IMR-90 (cell line): ENCODE measurements at regions not wholly inside any gene's neighbourhood (a gene's known extent, or its start where the extent isn't known, plus 50 kb on each side); places are given as distances from the start of the nearest gene placed in this dataset.
"Not testable (repeated sequence)": the region's sequence is repeated elsewhere in the genome, so short reads cannot be mapped to it uniquely, and the experiment has no call there.

Experiments used
- ATAC-seq: fragments of 200-7000 bp; cut with Tn5 transposase; 2 replicates; pipeline ENCODE4 v1.9.1; 2020; ENCODE audit warnings: low read depth, mild to moderate bottlenecking, moderate library complexity
- BruUV-seq: library from RNA; stranded (reverse); fragments of 400-500 nt; replicated peaks from 2 replicates; lab custom pipeline; 2021; lab: Mats Ljungman, UMichigan
- CTCF ChIA-PET: fragments of 300-600 bp; formaldehyde crosslinking; extraction: SDS; loops from one replicate; lab custom pipeline; 2021; ENCODE audit warnings: antibody characterized with exemption; lab: Yijun Ruan, JAX
- POLR2A ChIA-PET: fragments of 300-600 bp; sonication (Branson Sonifier 250); formaldehyde crosslinking; loops from one replicate; lab custom pipeline; 2022; ENCODE audit warnings: antibody characterized with exemption; ENCODE audit not compliant: unreplicated experiment; lab: Charles Lee
- DNase-seq: peaks from one replicate; pipeline ENCODE4 v3.0.0; 2013
- H2AFZ ChIP-seq: replicated peaks from 2 replicates; pipeline ENCODE3; 2013; ENCODE audit warnings: low read length, mild to moderate bottlenecking; ENCODE audit not compliant: poor library complexity
- H2AK5ac ChIP-seq: 2 replicates; pipeline ENCODE4 v1.6.1; 2013; ENCODE audit warnings: low read depth, low read length, inconsistent platforms
- H2AK9ac ChIP-seq: replicated peaks from 2 replicates; pipeline ENCODE3; 2013; ENCODE audit warnings: mild to moderate bottlenecking, low read depth, low read length, moderate library complexity; ENCODE audit not compliant: poor library complexity
- H2BK120ac ChIP-seq: 2 replicates; pipeline ENCODE4 v1.6.1; 2013; ENCODE audit warnings: low read depth, low read length, inconsistent platforms
- H2BK15ac ChIP-seq: 3 replicates; pipeline ENCODE4 v1.6.1; 2013; ENCODE audit warnings: low read depth, low read length, inconsistent platforms
- H2BK20ac ChIP-seq: 2 replicates; pipeline ENCODE4 v1.6.1; 2013; ENCODE audit warnings: low read depth, mild to moderate bottlenecking, inconsistent platforms, low read length, moderate library complexity
- H2BK5ac ChIP-seq: 2 replicates; pipeline ENCODE4 v1.6.1; 2013; ENCODE audit warnings: mild to moderate bottlenecking, low read depth, low read length, inconsistent platforms; ENCODE audit not compliant: poor library complexity, severe bottlenecking
- H3K14ac ChIP-seq: replicated peaks from 2 replicates; pipeline ENCODE4 v1.6.1; 2013; ENCODE audit warnings: low read depth, low read length, inconsistent platforms
- H3K18ac ChIP-seq: 2 replicates; pipeline ENCODE4 v1.6.1; 2013; ENCODE audit warnings: low read depth, low read length, control low read depth
- H3K23ac ChIP-seq: 2 replicates; pipeline ENCODE4 v1.6.1; 2013; ENCODE audit warnings: low read depth, low read length, inconsistent platforms
- H3K27ac ChIP-seq: 2 replicates; pipeline ENCODE4 v1.5.1; 2013; ENCODE audit warnings: mild to moderate bottlenecking, control low read depth, low read length; ENCODE audit not compliant: insufficient read depth
- H3K27me3 ChIP-seq: 2 replicates; pipeline ENCODE4 v1.6.1; 2013; ENCODE audit warnings: low read length; ENCODE audit not compliant: control insufficient read depth, insufficient read depth
- H3K36me3 ChIP-seq: 2 replicates; pipeline ENCODE4 v1.6.1; 2013; ENCODE audit warnings: low read length, mixed read lengths; ENCODE audit not compliant: control insufficient read depth, insufficient read depth
- H3K4ac ChIP-seq: 2 replicates; pipeline ENCODE4 v1.6.1; 2013; ENCODE audit warnings: low read depth, low read length, inconsistent platforms
- H3K4me1 ChIP-seq: 2 replicates; pipeline ENCODE4 v1.6.1; 2013; ENCODE audit warnings: low read length, mixed read lengths; ENCODE audit not compliant: control insufficient read depth, insufficient read depth
- H3K4me2 ChIP-seq: 2 replicates; pipeline ENCODE4 v1.6.1; 2013; ENCODE audit warnings: low read depth, mild to moderate bottlenecking, control low read depth, low read length, moderate library complexity
- H3K4me3 ChIP-seq: 2 replicates; pipeline ENCODE4 v1.5.1; 2013; ENCODE audit warnings: low read depth, mild to moderate bottlenecking, control low read depth, low read length, moderate library complexity; ENCODE audit not compliant: insufficient read depth
- H3K56ac ChIP-seq: 2 replicates; pipeline ENCODE4 v1.6.1; 2013; ENCODE audit warnings: low read length, inconsistent platforms; ENCODE audit not compliant: insufficient read depth; ENCODE audit errors: extremely low read depth
- H3K79me1 ChIP-seq, 2 experiments: 2 replicates each; pipeline ENCODE4 v1.6.1; 2013; ENCODE audit warnings: low read length in 2 of 2, inconsistent platforms in 1 of 2, low read depth in 1 of 2
- H3K9ac ChIP-seq: 2 replicates; pipeline ENCODE4 v1.6.1; 2013; ENCODE audit warnings: low read depth, low read length, control low read depth
- H3K9me1 ChIP-seq: 2 replicates; pipeline ENCODE4 v1.6.1; 2013; ENCODE audit warnings: low read length, inconsistent platforms; ENCODE audit not compliant: insufficient read depth
- H3K9me3 ChIP-seq: 2 replicates; pipeline ENCODE4 v1.6.1; 2013; ENCODE audit warnings: low read length; ENCODE audit not compliant: control insufficient read depth, insufficient read depth
- H4K20me1 ChIP-seq: 2 replicates; pipeline ENCODE4 v1.6.1; 2013; ENCODE audit warnings: low read length, inconsistent platforms; ENCODE audit not compliant: insufficient read depth
- H4K5ac ChIP-seq: 2 replicates; pipeline ENCODE4 v1.6.1; 2013; ENCODE audit warnings: mild to moderate bottlenecking, low read depth, low read length, control low read depth
- H4K8ac ChIP-seq, 2 experiments: 2 replicates each; pipeline ENCODE4 v1.6.1; 2013; ENCODE audit warnings: low read depth in 2 of 2, low read length in 2 of 2, control low read depth in 1 of 2, inconsistent platforms in 1 of 2
- H4K91ac ChIP-seq: 2 replicates; pipeline ENCODE4 v1.6.1; 2013; ENCODE audit warnings: low read depth, low read length, inconsistent platforms; ENCODE audit not compliant: insufficient read depth
- WGBS, 2 experiments: methylation state at CpG; one replicate each; pipeline versions ENCODE4 v1.1.5 to v1.1.7; 2013; ENCODE audit warnings: missing lambda C conversion rate in 2 of 2; ENCODE audit not compliant: insufficient read length in 1 of 2; ENCODE audit errors: extremely low coverage in 2 of 2; 5-methylcytosine and 5-hydroxymethylcytosine counted together
- dilution Hi-C: fragments of 300-500 bp; cut with HindIII; formaldehyde crosslinking; loops from one replicate; pipeline ENCODE4 v1.14.3; 2018; ENCODE audit warnings: low sequenced_read_pairs; ENCODE audit not compliant: unreplicated experiment
- in situ Hi-C: fragments of 300-500 bp; cut with MboI; formaldehyde crosslinking; loops from 3 replicates; pipeline ENCODE4 v1.14.3; 2019; ENCODE audit warnings: low sequenced_read_pairs, inconsistent platforms, mixed read lengths
- intact Hi-C: fragments of 100-400 bp; cut with micrococcal nuclease; formaldehyde crosslinking; loops from 2 replicates; pipeline ENCODE4 v1.10.0; 2022

DNA sequence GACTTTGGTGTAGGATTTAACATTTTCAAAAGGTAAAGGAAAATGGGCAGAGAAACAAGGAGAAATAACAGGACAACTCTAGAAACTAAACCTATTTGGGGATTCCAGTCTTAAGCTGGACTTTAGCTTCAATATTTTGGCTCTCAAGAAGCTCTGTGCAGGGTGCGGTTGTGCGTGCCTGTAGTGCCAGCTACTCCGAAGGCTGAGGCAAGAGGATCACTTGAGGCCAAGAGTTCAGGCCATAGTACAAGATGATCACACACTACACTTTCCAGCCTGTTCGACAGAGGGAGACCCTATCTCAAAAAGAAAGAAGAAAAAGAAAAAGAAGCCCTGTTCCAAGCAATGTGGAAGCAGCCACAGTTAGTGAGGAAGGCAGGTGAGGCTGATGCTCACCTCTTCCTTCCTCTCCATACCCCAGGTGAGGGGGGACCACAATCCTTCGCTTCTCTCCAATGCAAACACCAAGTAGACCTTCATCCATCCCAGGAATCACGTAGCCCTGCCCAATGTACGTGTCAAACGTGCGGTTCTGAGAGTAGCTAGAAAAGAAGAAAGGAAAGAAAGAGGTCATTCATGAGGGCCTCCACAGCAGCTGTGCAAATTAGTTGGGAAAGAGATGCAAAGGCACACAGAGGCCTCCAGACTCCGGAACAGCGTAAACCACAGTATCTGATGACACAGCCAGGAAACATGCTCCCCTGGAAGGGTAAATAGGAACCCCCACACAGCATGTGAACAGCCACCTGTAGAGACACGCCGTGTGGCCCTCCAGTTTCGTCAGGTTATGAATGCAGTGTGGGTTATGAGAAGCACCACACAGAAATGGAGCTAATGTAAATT is 126.5 kb upstream of the VOPP1 start:
- H4K5ac ChIP-seq, H3K27me3 ChIP-seq, H4K20me1 ChIP-seq, dilution Hi-C loops, H2BK20ac ChIP-seq, H4K8ac ChIP-seq, H2BK5ac ChIP-seq, H2BK120ac ChIP-seq, H2AFZ ChIP-seq, H3K4ac ChIP-seq, ATAC-seq, H3K18ac ChIP-seq, H2AK5ac ChIP-seq, H3K9me3 ChIP-seq, DNase-seq, H3K14ac ChIP-seq, in situ Hi-C loops, H3K4me1 ChIP-seq, BruUV-seq, H2BK15ac ChIP-seq, H3K27ac ChIP-seq, H3K4me3 ChIP-seq, POLR2A ChIA-PET, H3K79me1 ChIP-seq, H4K91ac ChIP-seq, H2AK9ac ChIP-seq, H3K9me1 ChIP-seq, H3K9ac ChIP-seq, H3K56ac ChIP-seq, H3K23ac ChIP-seq, intact Hi-C loops, H3K4me2 ChIP-seq, H3K36me3 ChIP-seq: not testable (repeated sequence)
- CTCF ChIA-PET, result interaction anchor here (0.6 kb wide), 1 partner anchor 424 kb away, joined by 3 read pairs; no protein-coding TSS in a partner anchor
- no CpG with 5 or more reads among the region's 14 CpGs for WGBS, 2 experiments

DNA sequence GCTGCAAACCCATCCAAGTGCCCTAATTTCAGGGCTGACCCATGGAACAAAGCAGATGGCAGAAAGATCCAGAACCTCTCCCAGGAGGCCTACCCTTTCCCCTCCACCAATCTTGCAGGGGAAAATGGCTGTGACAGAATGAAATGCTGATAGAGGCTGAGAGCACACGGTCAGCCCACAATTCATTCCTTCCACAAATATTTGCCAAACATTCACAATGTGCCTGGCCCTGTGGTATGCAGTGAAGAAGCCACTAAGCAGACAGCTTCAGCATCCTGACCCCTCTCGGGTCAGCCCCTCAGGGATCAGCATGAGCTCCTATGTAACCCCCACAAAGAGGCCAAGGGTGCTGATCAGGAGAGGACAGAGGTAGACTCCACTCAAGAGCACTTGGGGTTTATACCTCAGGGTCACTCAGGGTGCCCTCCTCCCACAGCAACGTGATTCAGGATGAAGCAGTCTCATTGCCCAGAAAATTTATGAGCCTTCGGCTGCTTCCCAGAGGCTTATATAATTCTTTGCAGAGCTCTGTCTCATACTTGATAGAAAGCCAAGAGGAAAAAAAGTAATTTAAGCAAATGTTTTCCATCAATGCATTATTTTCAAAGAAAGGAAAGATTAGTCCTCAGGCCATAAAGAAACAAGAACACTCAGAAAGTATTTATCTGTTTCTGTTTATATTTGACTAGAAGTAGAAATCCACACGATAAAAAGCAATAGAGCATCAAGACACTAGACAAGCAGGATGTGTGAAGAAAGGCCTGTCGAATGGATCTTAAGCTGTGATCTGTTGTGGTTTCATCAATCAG is 123.8 kb upstream of the VOPP1 start:
- H2AK9ac ChIP-seq, H2BK120ac ChIP-seq, H2BK5ac ChIP-seq, H3K4ac ChIP-seq, H4K91ac ChIP-seq, in situ Hi-C loops, H3K27ac ChIP-seq, H3K9me3 ChIP-seq, CTCF ChIA-PET, H3K4me2 ChIP-seq, H3K14ac ChIP-seq, H3K18ac ChIP-seq, dilution Hi-C loops, H3K9me1 ChIP-seq, H3K56ac ChIP-seq, intact Hi-C loops, H3K23ac ChIP-seq, POLR2A ChIA-PET, BruUV-seq, H2AK5ac ChIP-seq, H3K9ac ChIP-seq, H3K4me1 ChIP-seq, H2BK20ac ChIP-seq, H3K4me3 ChIP-seq, H3K36me3 ChIP-seq, H3K27me3 ChIP-seq, H4K20me1 ChIP-seq, H4K5ac ChIP-seq, H2AFZ ChIP-seq, H4K8ac ChIP-seq, H3K79me1 ChIP-seq, H2BK15ac ChIP-seq: not testable (repeated sequence)
- no CpG with 5 or more reads among the region's 6 CpGs for WGBS, 2 experiments
- DNase-seq (peak; percentile 36), ATAC-seq (peak; percentile 76)
